HepG2 (cell line): ENCODE measurements at regions not wholly inside any gene's neighbourhood (a gene's known extent, or its start where the extent isn't known, plus 50 kb on each side); places are given as distances from the start of the nearest gene placed in this dataset.

ENCODE experiments used
- ATAC-seq: fragments of 200-7000 bp; cut with Tn5 transposase; 3 replicates; pipeline ENCODE4 v1.9.1; 2020; ENCODE audit warnings: mild to moderate bottlenecking, moderate library complexity
- BruUV-seq: library from RNA; stranded (reverse); fragments of 400-500 nt; replicated peaks from 2 replicates; lab custom pipeline; 2021; lab: Mats Ljungman, UMichigan
- CTCF ChIA-PET: fragments of 300-600 bp; formaldehyde crosslinking; extraction: SDS; loops from one replicate; lab custom pipeline; 2021; ENCODE audit warnings: low total read pairs, inconsistent platforms, low intra/inter-chr PET ratio; lab: Yijun Ruan, JAX
- POLR2A ChIA-PET: fragments of 350-600 bp; sonication (Branson Sonifier 250); formaldehyde crosslinking; loops from one replicate; lab custom pipeline; 2020; ENCODE audit warnings: antibody characterized with exemption, inconsistent platforms; lab: Yijun Ruan, JAX
- DNase-seq: peaks from one replicate; pipeline ENCODE4 v3.0.0-alpha.2; 2015; ENCODE audit warnings: low spot score
- FAIRE-seq: peaks from 3 replicates; lab custom pipeline; 2011; peaks lifted over from hg19 to GRCh38; lab: Jason Lieb, UNC
- H2AFZ ChIP-seq: one replicate; pipeline ENCODE4 v1.6.1; 2011; ENCODE audit warnings: low read length, inconsistent platforms
- H3K27ac ChIP-seq: fragments of 300-600 bp; 3 replicates; pipeline ENCODE4 v1.8.0; 2011; ENCODE audit warnings: mixed run types, mild to moderate bottlenecking, mixed read lengths, low read length, inconsistent platforms; ENCODE audit not compliant: insufficient read depth; ENCODE audit errors: extremely low read length
- H3K27me3 ChIP-seq, 2 experiments: fragments of 200-600 bp in 1 of 2; 2 replicates in 1 of 2; 3 replicates in 1 of 2; pipeline versions ENCODE4 v1.6.0 to v1.8.0; 2011; ENCODE audit warnings: low read length in 2 of 2, mild to moderate bottlenecking in 2 of 2, moderate library complexity in 2 of 2, inconsistent platforms in 1 of 2; ENCODE audit not compliant: insufficient read depth in 2 of 2, control insufficient read depth in 1 of 2
- H3K36me3 ChIP-seq, 2 experiments: fragments of 200-600 bp in 1 of 2; replicated peaks in 1 of 2; 2 replicates in 1 of 2; 3 replicates in 1 of 2; pipeline versions ENCODE4 v1.5.1 to v1.8.0; 2011; ENCODE audit warnings: low read length in 2 of 2, inconsistent platforms in 1 of 2; ENCODE audit not compliant: insufficient read depth in 2 of 2, control insufficient read depth in 1 of 2
- H3K4me1 ChIP-seq: 2 replicates; pipeline ENCODE4 v1.5.1; 2012; ENCODE audit warnings: low read length, inconsistent platforms; ENCODE audit not compliant: insufficient read depth
- H3K4me2 ChIP-seq: 2 replicates; pipeline ENCODE4 v1.6.0; 2011; ENCODE audit warnings: low read depth, low read length, inconsistent platforms
- H3K4me3 ChIP-seq, 3 experiments: fragments of 200-600 bp in 1 of 3; sonication (generic), shearing (Covaris generic) in 1 of 3; replicated peaks in 1 of 3; 2 replicates each; pipeline ENCODE4 v1.5.1; 2011 to 2016; ENCODE audit warnings: low read length in 3 of 3, inconsistent platforms in 2 of 3, low read depth in 2 of 3, mild to moderate bottlenecking in 2 of 3, control low read depth in 1 of 3, mixed read lengths in 1 of 3; ENCODE audit not compliant: insufficient read depth in 1 of 3
- H3K79me2 ChIP-seq: one replicate; pipeline ENCODE4 v1.6.1; 2011; ENCODE audit warnings: low read length, inconsistent platforms; ENCODE audit not compliant: insufficient read depth
- H3K9ac ChIP-seq: 2 replicates; pipeline ENCODE4 v1.6.0; 2011; ENCODE audit warnings: mild to moderate bottlenecking, low read depth, low read length, inconsistent platforms; ENCODE audit not compliant: insufficient read depth
- H3K9me3 ChIP-seq: 2 replicates; pipeline ENCODE4 v1.5.1; 2012; ENCODE audit warnings: mild to moderate bottlenecking, low read length
- H4K20me1 ChIP-seq: 2 replicates; pipeline ENCODE4 v1.6.0; 2011; ENCODE audit warnings: inconsistent platforms, mild to moderate bottlenecking, low read length, moderate library complexity; ENCODE audit not compliant: insufficient read depth
- GFI1 ChIP-seq: sonication (generic); formaldehyde crosslinking; IDR thresholded peaks from 2 replicates; pipeline ENCODE4 v1.5.0; 2020; ENCODE audit warnings: missing genetic modification reagents, mild to moderate bottlenecking, borderline replicate concordance
- PTBP1 ChIP-seq: fragments of 200-400 bp; formaldehyde crosslinking; IDR thresholded peaks from 2 replicates; pipeline ENCODE4 v1.6.1; 2018; ENCODE audit warnings: low read length, low read depth; ENCODE audit not compliant: poor library complexity, severe bottlenecking
- SOX6 ChIP-seq, 2 experiments: fragments of 450-650 bp in 1 of 2; sonication (generic) in 1 of 2; formaldehyde crosslinking in 1 of 2; IDR thresholded peaks; 2 replicates each; pipeline versions ENCODE4 v1.4.0 to v1.6.1; 2017 to 2020; ENCODE audit warnings: antibody characterized with exemption in 1 of 2, mild to moderate bottlenecking in 1 of 2, missing genetic modification reagents in 1 of 2
- TAF1 ChIP-seq: sonication (generic); formaldehyde crosslinking; IDR thresholded peaks from 2 replicates; pipeline ENCODE4 v1.4.0; 2020; ENCODE audit warnings: missing genetic modification reagents
- TCF7 ChIP-seq: sonication (generic); IDR thresholded peaks from 2 replicates; pipeline ENCODE4 v1.6.1; 2016; ENCODE audit warnings: antibody characterized with exemption, low read depth
- ZNF382 ChIP-seq: sonication (generic); formaldehyde crosslinking; IDR thresholded peaks from 2 replicates; pipeline ENCODE4 v1.5.0; 2020; ENCODE audit warnings: missing genetic modification reagents, mild to moderate bottlenecking, borderline replicate concordance
- ZSCAN5A ChIP-seq: sonication (generic); formaldehyde crosslinking; IDR thresholded peaks from 2 replicates; pipeline ENCODE4 v1.8.0; 2022; ENCODE audit warnings: mild to moderate bottlenecking, missing genetic modification reagents, borderline replicate concordance
- WGBS: methylation state at CpG from one replicate; pipeline ENCODE4 v1.1.6; 2017; ENCODE audit warnings: low lambda C conversion rate; 5-methylcytosine and 5-hydroxymethylcytosine counted together
- in situ Hi-C: cut with HindIII; loops from 2 replicates; pipeline ENCODE4 v1.10.0; 2017; ENCODE audit warnings: low pct_unique_long_range_greater_than_20kb; ENCODE audit not compliant: extremely low pct_ligation_motif_present
- intact Hi-C: fragments of 100-400 bp; cut with micrococcal nuclease; formaldehyde crosslinking; loops from one replicate; pipeline ENCODE4 v1.10.0; 2022; ENCODE audit not compliant: unreplicated experiment
- TF ChIP-seq, protein P1 (sequence below): sonication (generic); formaldehyde crosslinking; IDR thresholded peaks from 2 replicates; pipeline ENCODE4 v1.8.0; 2022; ENCODE audit warnings: mild to moderate bottlenecking, missing genetic modification reagents; ENCODE audit not compliant: insufficient replicate concordance

GRCh38 chr4:30968926-30969325 is 248.8 kb downstream of the PCDH7 start:
- no peak overlapping the region for H3K9ac ChIP-seq
- no peak overlapping the region for H2AFZ ChIP-seq
- BruUV-seq, result no TSS peak
- H4K20me1 ChIP-seq, result no peaks in the 10 kb centered on the region
- no peaks in the 10 kb centered on the region for H3K36me3 ChIP-seq
- no peak for TF ChIP-seq ZSCAN5A (CRISPR knock-in tag)
- TF ChIP-seq PTBP1, result no peak
- TF ChIP-seq TCF7, result no peak
- no peak for TF ChIP-seq GFI1 (CRISPR knock-in tag)
- TF ChIP-seq ZNF382, result no peak
- TF ChIP-seq, protein P1, sequence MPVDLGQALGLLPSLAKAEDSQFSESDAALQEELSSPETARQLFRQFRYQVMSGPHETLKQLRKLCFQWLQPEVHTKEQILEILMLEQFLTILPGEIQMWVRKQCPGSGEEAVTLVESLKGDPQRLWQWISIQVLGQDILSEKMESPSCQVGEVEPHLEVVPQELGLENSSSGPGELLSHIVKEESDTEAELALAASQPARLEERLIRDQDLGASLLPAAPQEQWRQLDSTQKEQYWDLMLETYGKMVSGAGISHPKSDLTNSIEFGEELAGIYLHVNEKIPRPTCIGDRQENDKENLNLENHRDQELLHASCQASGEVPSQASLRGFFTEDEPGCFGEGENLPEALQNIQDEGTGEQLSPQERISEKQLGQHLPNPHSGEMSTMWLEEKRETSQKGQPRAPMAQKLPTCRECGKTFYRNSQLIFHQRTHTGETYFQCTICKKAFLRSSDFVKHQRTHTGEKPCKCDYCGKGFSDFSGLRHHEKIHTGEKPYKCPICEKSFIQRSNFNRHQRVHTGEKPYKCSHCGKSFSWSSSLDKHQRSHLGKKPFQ (CRISPR knock-in tag), result no peak
- TF ChIP-seq SOX6 (IDR thresholded peaks at IDR 0.05), result no peak
- no peak for TF ChIP-seq SOX6 (CRISPR knock-in tag; IDR thresholded peaks at IDR 0.05)
- TF ChIP-seq TAF1 (CRISPR knock-in tag), result no peak
- ATAC-seq, result no peak
- H3K4me2 ChIP-seq, result no peak overlapping the region
- CTCF ChIA-PET, result no interaction called here
- POLR2A ChIA-PET, result no interaction called here
- no peaks in the 10 kb centered on the region for H3K79me2 ChIP-seq
- no peak overlapping the region for H3K27ac ChIP-seq
- H3K9me3 ChIP-seq, result no peaks in the 10 kb centered on the region
- no peak for FAIRE-seq
- intact Hi-C loops (no loop called here), in situ Hi-C loops (no loop called here)
- no peak for DNase-seq
- H3K4me1 ChIP-seq, result no peaks in the 10 kb centered on the region
- H3K4me3 ChIP-seq, result no peak overlapping the region
- 1% methylated on average over 5 of the region's 5 CpGs for WGBS
- no peaks in the 10 kb centered on the region for H3K27me3 ChIP-seq
